GM12892 (cell line): ENCODE measurements at regions not wholly inside any gene's neighbourhood (a gene's known extent, or its start where the extent isn't known, plus 50 kb on each side); places are given as distances from the start of the nearest gene placed in this dataset.

Source experiments
- POLR2A ChIP-seq: IDR thresholded peaks from 2 replicates; pipeline ENCODE4 v1.6.1; 2011; ENCODE audit warnings: low read depth, low read length, control low read depth
- POLR2AphosphoS5 ChIP-seq: IDR thresholded peaks from 2 replicates; pipeline ENCODE4 v1.6.1; 2011; ENCODE audit warnings: low read depth, low read length, control low read depth
- TAF1 ChIP-seq: IDR thresholded peaks from 2 replicates; pipeline ENCODE4 v1.6.1; 2011; ENCODE audit warnings: low read depth, mild to moderate bottlenecking, control low read depth, low read length, borderline replicate concordance

GRCh38 chr5:110258460-110259216 lies 467.8 kb downstream of the TMEM232 start:
- TF ChIP-seq POLR2A (no peak), POLR2AphosphoS5 (no peak), TAF1 (no peak)
